Ovary (tissue), 7 donors: ENCODE measurements at regions not wholly inside any gene's neighbourhood (a gene's known extent, or its start where the extent isn't known, plus 50 kb on each side); places are given as distances from the start of the nearest gene placed in this dataset.

Experiments
- DNase-seq, 5 donors: peaks; one replicate each; pipeline ENCODE4 v3.0.0-alpha.2; 2019 to 2020
- H3K27ac ChIP-seq, 2 donors: fragments of 200-600 bp; one replicate each; pipeline versions ENCODE4 v1.5.1 to v1.8.0; 2019 to 2022
- H3K27me3 ChIP-seq: fragments of 200-600 bp; one replicate; pipeline ENCODE4 v1.8.0; 2022
- H3K36me3 ChIP-seq: fragments of 200-600 bp; sonication (generic); one replicate; pipeline ENCODE4 v1.5.1; 2019
- H3K4me1 ChIP-seq: one replicate; pipeline ENCODE4 v1.8.1; 2013; ENCODE audit warnings: mild to moderate bottlenecking, moderate library complexity; ENCODE audit not compliant: insufficient read depth
- H3K4me3 ChIP-seq: fragments of 200-600 bp; sonication (generic); one replicate; pipeline ENCODE4 v1.5.1; 2017
- H3K9me3 ChIP-seq, 2 donors: fragments of 200-600 bp in 1 of 2; sonication (generic) in 1 of 2; one replicate each; pipeline versions ENCODE4 v1.5.1 to v1.8.1; 2013 to 2019; ENCODE audit warnings: mild to moderate bottlenecking in 1 of 2, moderate library complexity in 1 of 2
- CTCF ChIP-seq, 3 donors: fragments of 450-650 bp in 2 of 3; fragments of 200-600 bp in 1 of 3; IDR thresholded peaks; one replicate each; pipeline versions ENCODE4 v1.5.1 to v1.8.0; 2016 to 2022; ENCODE audit warnings: antibody characterized with exemption in 3 of 3, mild to moderate bottlenecking in 1 of 3
- EP300 ChIP-seq: sonication (generic); formaldehyde crosslinking; IDR thresholded peaks from one replicate; pipeline ENCODE4 v1.6.1; 2017; ENCODE audit warnings: antibody characterized with exemption
- POLR2A ChIP-seq: fragments of 450-650 bp; IDR thresholded peaks from one replicate; pipeline ENCODE4 v1.6.1; 2017; ENCODE audit warnings: antibody characterized with exemption, mild to moderate bottlenecking, moderate library complexity
- WGBS, 3 donors: extraction: QIAGEN DNeasy Blood & Tissue Kit in 1 of 3; methylation state at CpG; one replicate each; pipeline versions ENCODE4 v1.1.5 to v1.1.7; 2013 to 2017; 5-methylcytosine and 5-hydroxymethylcytosine counted together
- intact Hi-C, 4 donors: fragments of 100-400 bp; cut with DNase I; formaldehyde crosslinking; loops; one replicate each; pipeline versions ENCODE4 v1.11.0 to v1.15.1; 2022 to 2023
- donor health status: DM: no; HTN: no; CAD: no; lungs with moderate emphysema.
- donor health status: DM: no; HTN: no; CAD: no.
- donor health status: Bipolar disorder and iron deficiency.
- donor health status: DM: no; HTN: no; CAD: no.
- donor health status: DM: yes; HTN: yes; CAD: no.

- no peak overlapping the region for H3K4me3 ChIP-seq
- H3K9me3 ChIP-seq: no peaks in the 10 kb centered on the region
- no peaks in the 10 kb centered on the region for H3K4me1 ChIP-seq
- no peaks in the 10 kb centered on the region for H3K36me3 ChIP-seq
- intact Hi-C loops: loop anchor here in 2 of 4 donors (5.0 kb wide), 2 partner anchors 619 to 819 kb away; no protein-coding TSS in a partner anchor
- DNase-seq: no peak
- no peaks in the 10 kb centered on the region for H3K27me3 ChIP-seq
- WGBS, 3 donors: 28 to 57% (median 39%) methylated on average over 2 of the region's 2 CpGs
- no peak overlapping the region for H3K27ac ChIP-seq
- no peak for TF ChIP-seq EP300
- no peak for TF ChIP-seq POLR2A
- TF ChIP-seq CTCF (IDR thresholded peaks at IDR 0.05): no peak
These were observed 622.7 kb downstream of the LMO4 start for GRCh38 chr1:87951409-87951808.

- WGBS, 3 donors: 32 to 46% (median 45%) methylated on average over 4 of the region's 4 CpGs
- no peak for DNase-seq
- Histone ChIP-seq H3K4me3 (no peak overlapping the region), H3K9me3 (no peaks in the 10 kb centered on the region), H3K4me1 (no peaks in the 10 kb centered on the region), H3K36me3 (no peaks in the 10 kb centered on the region), H3K27ac (no peak overlapping the region), H3K27me3 (no peaks in the 10 kb centered on the region)
- intact Hi-C loops: loop anchor here in 2 of 4 donors (5.0 kb wide), 2 partner anchors 620 to 820 kb away; no protein-coding TSS in a partner anchor
- TF ChIP-seq POLR2A (no peak), CTCF (IDR thresholded peaks at IDR 0.05) (no peak), EP300 (no peak)
These were observed 623.2 kb downstream of the LMO4 start for GRCh38 chr1:87951852-87952251.

GRCh38 chr1:87953121-87953520 is 624.4 kb downstream of the LMO4 start:
- 32 to 45% (median 41%) methylated on average over 3 of the region's 3 CpGs for WGBS, 3 donors
- DNase-seq: no peak
- H3K4me1 ChIP-seq: no peaks in the 10 kb centered on the region

GRCh38 chr1:87953732-87954344 is 625.2 kb downstream of the LMO4 start:
- no peaks in the 10 kb centered on the region for H3K9me3 ChIP-seq
- H3K4me3 ChIP-seq: no peak overlapping the region
- H3K27me3 ChIP-seq: no peaks in the 10 kb centered on the region
- peak in 2 of 3 donors; percentile 29 to 54 for TF ChIP-seq CTCF (IDR thresholded peaks at IDR 0.05)
- TF ChIP-seq POLR2A: no peak
- H3K4me1 ChIP-seq: no peaks in the 10 kb centered on the region
- WGBS, 3 donors: 31 to 34% (median 31%) methylated on average over 3 of the region's 3 CpGs
- intact Hi-C loops: loop anchor here in 2 of 4 donors (5.0 kb wide), 2 partner anchors 622 to 822 kb away; no protein-coding TSS in a partner anchor
- peak; percentile 28 to 67 (median 58) for DNase-seq
- no peaks in the 10 kb centered on the region for H3K36me3 ChIP-seq
- no peak overlapping the region for H3K27ac ChIP-seq

More at GRCh38 chr1:87953121-87953520, 624.4 kb downstream of the LMO4 start:
- H3K9me3 ChIP-seq: no peaks in the 10 kb centered on the region
- H3K36me3 ChIP-seq: no peaks in the 10 kb centered on the region
- TF ChIP-seq POLR2A (no peak), EP300 (no peak), CTCF (IDR thresholded peaks at IDR 0.05) (no peak)
- no peak overlapping the region for H3K4me3 ChIP-seq
- intact Hi-C loops: loop anchor here in 2 of 4 donors (5.0 kb wide), 2 partner anchors 621 to 821 kb away; no protein-coding TSS in a partner anchor
- no peak overlapping the region for H3K27ac ChIP-seq
- H3K27me3 ChIP-seq: no peaks in the 10 kb centered on the region
